Adipocyte (in vitro differentiated cells): ENCODE measurements at regions not wholly inside any gene's neighbourhood (a gene's known extent, or its start where the extent isn't known, plus 50 kb on each side); places are given as distances from the start of the nearest gene placed in this dataset.

ENCODE experiments used
- DNase-seq: peaks from one replicate; pipeline ENCODE4 v3.0.0-alpha.2; 2015; ENCODE audit warnings: low read depth
- H3K27me3 ChIP-seq: replicated peaks from 2 replicates; pipeline ENCODE4 v1.7.0; 2013; ENCODE audit warnings: mild to moderate bottlenecking, low read length, moderate library complexity; ENCODE audit not compliant: control insufficient read depth, insufficient read depth
- H3K36me3 ChIP-seq: 2 replicates; pipeline ENCODE4 v1.7.0; 2013; ENCODE audit warnings: low read length, mild to moderate bottlenecking, moderate library complexity; ENCODE audit not compliant: control insufficient read depth, insufficient read depth, severe bottlenecking
- H3K4me1 ChIP-seq: 2 replicates; pipeline ENCODE4 v1.7.0; 2013; ENCODE audit warnings: mild to moderate bottlenecking, low read length, moderate library complexity; ENCODE audit not compliant: control insufficient read depth, insufficient read depth
- H3K4me3 ChIP-seq: 2 replicates; pipeline ENCODE4 v1.7.0; 2013; ENCODE audit warnings: mild to moderate bottlenecking, low read length, moderate library complexity
- H3K9ac ChIP-seq: 2 replicates; pipeline ENCODE4 v1.7.0; 2013; ENCODE audit warnings: mild to moderate bottlenecking, low read length, moderate library complexity
- H3K9me3 ChIP-seq: 2 replicates; pipeline ENCODE4 v1.7.0; 2013; ENCODE audit warnings: mild to moderate bottlenecking, low read length, moderate library complexity; ENCODE audit not compliant: control insufficient read depth

DNA sequence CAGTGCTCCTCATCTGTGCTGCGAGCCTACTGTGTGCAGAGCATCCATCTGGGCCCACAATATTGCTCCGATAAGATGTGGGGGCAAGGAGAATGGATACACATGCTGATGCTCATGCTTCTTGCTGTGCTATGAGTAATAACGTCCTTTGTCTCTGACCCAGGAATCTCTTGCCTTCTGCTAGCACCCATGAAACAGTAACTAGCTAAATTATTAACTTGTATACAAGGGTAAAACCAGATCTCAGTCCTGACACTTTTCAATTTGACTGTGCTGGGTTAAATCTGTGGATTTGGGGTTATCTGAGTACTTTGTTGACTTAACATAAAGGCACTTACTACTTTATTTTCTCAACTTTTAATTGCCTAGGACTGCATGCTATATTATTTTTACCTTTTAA is 357.6 kb downstream of the SLC4A3 start:
- Histone ChIP-seq H3K27me3 (no peaks in the 10 kb centered on the region), H3K4me1 (peaks cover 16% of the 10 kb centered on the region), H3K36me3 (no peaks in the 10 kb centered on the region), H3K9me3 (peaks cover 8% of the 10 kb centered on the region), H3K9ac (no peak overlapping the region), H3K4me3 (no peak overlapping the region)
- DNase-seq, result no peak

DNA sequence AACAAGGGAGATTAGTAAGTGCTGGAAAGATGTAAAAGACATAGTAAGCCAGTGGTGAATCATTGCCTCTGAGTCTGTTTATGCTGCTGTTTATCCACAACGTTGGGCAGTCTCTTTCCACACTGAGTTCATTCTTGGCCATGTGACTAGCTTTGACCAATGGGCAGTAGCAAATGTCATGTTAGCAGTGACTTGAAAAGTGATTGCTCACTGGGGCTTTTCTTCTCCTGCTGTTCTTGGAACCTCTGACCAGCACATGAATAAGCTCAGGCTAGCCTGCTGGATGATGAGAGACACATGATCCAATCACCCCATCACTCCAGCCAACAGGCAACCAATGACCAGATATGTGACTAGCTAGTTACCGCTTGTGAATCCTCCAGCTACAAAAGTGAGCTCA is 360.4 kb downstream of the SLC4A3 start:
- H3K36me3 ChIP-seq, result no peaks in the 10 kb centered on the region
- DNase-seq, result peak; percentile 50
- H3K4me1 ChIP-seq, result peaks cover 16% of the 10 kb centered on the region
- H3K27me3 ChIP-seq, result no peaks in the 10 kb centered on the region
- peak overlapping the region; percentile 1 for H3K4me3 ChIP-seq
- peaks cover 8% of the 10 kb centered on the region for H3K9me3 ChIP-seq
- H3K9ac ChIP-seq, result no peak overlapping the region

DNA sequence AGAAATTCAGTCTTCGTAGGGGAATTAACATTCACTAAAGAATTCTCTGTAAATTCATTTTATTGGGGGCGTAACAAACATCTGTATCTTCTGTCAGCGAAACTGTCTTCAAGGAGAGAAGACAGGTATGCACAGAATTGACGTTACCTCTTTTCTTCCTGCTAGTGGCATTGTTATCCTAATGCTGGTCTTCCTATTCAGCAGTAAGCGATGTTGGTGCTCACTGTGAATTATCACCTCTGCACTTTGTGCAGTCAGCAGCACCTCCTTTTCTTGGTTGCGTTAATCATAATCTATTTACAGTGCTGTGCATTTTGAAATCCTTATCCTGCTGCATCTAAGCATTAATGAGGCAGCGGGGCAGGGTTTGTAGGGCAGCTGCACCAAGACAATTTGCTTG is 362.3 kb downstream of the SLC4A3 start:
- no peaks in the 10 kb centered on the region for H3K27me3 ChIP-seq
- no peak for DNase-seq
- no peak overlapping the region for H3K9ac ChIP-seq
- H3K36me3 ChIP-seq, result no peaks in the 10 kb centered on the region
- H3K4me1 ChIP-seq, result peaks cover 7% of the 10 kb centered on the region
- H3K4me3 ChIP-seq, result no peak overlapping the region
- H3K9me3 ChIP-seq, result peaks cover 8% of the 10 kb centered on the region

DNA sequence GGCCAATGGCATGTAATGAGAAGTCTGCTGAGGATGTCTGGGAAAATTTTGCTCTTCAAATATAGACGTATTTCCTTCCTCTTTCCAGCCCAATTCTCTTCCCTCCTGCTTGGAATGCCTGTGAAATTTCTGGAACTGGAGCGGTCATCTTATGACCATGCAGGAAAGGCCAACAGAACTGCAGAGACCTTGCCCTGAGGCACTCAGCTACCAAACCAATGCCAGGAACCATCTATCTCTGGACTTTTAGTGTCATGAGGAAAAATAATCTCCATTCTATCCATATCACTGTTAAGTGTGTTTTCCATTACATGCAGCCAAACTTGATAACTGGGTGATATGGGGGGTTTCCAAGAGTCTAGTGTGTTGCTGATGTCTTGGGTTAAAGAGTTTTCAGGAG is 363.7 kb downstream of the SLC4A3 start:
- no peaks in the 10 kb centered on the region for H3K27me3 ChIP-seq
- H3K9ac ChIP-seq, result no peak overlapping the region
- no peaks in the 10 kb centered on the region for H3K36me3 ChIP-seq
- no peak for DNase-seq
- peaks cover 8% of the 10 kb centered on the region for H3K9me3 ChIP-seq
- H3K4me3 ChIP-seq, result no peak overlapping the region
- H3K4me1 ChIP-seq, result peaks cover 20% of the 10 kb centered on the region

DNA sequence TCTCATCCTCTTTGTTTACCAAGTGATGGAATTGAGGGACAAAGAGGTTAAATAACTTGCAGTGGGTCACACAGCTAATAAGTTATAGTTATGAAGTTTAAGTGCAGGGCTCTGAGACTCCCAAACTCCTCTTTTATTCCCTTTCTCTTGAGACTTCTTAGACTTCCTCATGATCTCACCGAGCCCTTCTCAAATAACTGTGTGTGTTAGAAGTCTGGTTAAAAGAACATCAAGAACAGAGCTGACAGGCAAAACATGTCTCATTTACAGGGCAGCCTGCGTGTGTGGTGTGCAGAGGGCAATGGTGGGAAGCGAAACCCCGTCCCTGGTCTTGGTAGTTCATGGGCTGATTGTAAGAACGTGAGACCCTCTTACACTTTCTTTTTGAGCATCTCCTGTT is 368.0 kb downstream of the SLC4A3 start:
- Histone ChIP-seq H3K36me3 (no peaks in the 10 kb centered on the region), H3K9me3 (no peaks in the 10 kb centered on the region), H3K4me3 (no peak overlapping the region), H3K9ac (no peak overlapping the region), H3K4me1 (peaks cover 26% of the 10 kb centered on the region), H3K27me3 (no peaks in the 10 kb centered on the region)
- DNase-seq, result no peak

DNA sequence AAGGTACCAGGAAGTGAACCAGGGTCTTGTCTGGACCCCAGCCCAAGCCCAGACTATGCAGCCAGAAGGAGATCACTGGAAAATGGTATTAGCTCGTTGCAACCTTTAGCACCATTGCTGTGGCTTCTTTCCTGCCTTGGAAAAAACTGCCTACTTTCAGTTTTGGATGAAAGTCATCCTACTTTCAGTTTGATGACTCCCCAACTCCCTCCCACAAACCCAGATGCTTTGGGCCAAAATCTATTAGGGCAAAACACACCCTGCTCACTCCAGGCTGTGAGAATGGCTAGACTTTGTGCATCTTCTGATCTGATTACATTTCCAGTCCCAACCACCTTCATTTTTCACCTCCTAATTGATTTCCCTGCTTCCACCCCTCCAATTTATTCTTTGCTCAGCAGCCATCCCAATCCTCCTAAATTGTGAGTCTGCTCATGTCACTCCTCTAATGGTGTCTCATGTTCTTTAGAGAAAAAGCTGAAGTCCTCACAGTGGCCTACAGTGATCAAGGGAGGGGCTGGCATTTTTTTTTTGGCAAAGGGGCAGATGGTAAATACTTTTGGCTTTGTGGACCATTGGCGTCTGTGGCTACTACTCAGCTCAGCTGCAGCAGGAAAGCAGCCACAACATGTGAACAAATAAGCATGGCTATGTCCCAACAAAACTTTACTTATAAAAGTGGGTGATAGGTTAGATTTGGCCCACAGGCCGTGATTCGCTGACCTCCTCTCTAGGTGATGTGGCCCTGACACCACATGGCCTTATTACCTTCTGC is 368.7 kb downstream of the SLC4A3 start:
- Histone ChIP-seq H3K27me3 (no peaks in the 10 kb centered on the region), H3K4me3 (no peak overlapping the region)

DNA sequence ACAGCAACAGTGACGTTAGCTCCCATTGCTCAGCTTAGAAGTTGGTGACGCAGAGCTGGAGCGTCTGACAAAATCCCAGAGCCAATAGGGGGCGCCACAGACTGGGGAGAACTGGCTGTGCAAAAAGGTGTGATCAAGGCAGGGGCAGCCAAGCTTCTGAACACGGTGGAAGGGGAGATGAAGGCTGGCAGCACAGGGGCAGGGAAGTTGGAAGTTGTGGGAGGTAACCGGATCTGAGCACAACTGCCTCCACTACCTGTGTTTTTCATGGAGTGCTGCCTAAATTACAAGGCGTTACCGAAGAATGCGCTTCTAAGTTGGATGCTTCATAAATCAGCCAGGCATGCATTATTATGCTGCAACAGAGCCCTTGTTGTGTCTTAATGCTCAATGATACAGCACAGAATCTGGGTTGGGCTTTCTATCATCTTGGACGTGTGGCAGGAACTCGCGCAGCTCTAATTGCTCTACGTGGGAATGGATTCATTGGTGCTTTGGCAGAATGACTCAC is 370.0 kb downstream of the SLC4A3 start:
- no peaks in the 10 kb centered on the region for H3K27me3 ChIP-seq
- peak; percentile 63 for DNase-seq
- no peak overlapping the region for H3K4me3 ChIP-seq
- no peaks in the 10 kb centered on the region for H3K36me3 ChIP-seq
- H3K4me1 ChIP-seq, result peaks cover 41% of the 10 kb centered on the region
- H3K9me3 ChIP-seq, result no peaks in the 10 kb centered on the region
- H3K9ac ChIP-seq, result no peak overlapping the region

More for the DNA sequence above, 368.7 kb downstream of the SLC4A3 start:
- no peaks in the 10 kb centered on the region for H3K9me3 ChIP-seq
- no peak overlapping the region for H3K9ac ChIP-seq
- no peak for DNase-seq
- H3K4me1 ChIP-seq, result peaks cover 31% of the 10 kb centered on the region
- H3K36me3 ChIP-seq, result no peaks in the 10 kb centered on the region

DNA sequence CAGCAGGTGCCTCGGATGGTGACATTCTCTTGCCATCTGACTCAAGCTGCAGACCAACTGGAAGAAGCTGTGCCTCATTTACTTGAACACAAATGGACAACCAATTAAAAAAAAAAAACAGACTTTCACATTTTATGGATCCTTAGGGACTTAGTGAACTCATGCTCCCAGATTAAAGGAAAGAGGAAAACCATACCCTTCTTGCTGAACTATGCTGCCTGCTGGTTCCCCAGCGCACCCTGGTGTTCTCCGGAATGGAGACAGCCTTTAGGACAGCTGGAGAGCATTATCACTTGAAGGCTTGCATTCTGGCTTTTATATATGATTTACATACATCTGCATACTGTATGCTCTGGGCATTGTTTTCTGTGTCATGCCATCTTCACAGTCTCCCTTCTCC is 370.7 kb downstream of the SLC4A3 start:
- DNase-seq, result no peak
- H3K9ac ChIP-seq, result no peak overlapping the region
- H3K9me3 ChIP-seq, result no peaks in the 10 kb centered on the region
- H3K4me3 ChIP-seq, result no peak overlapping the region
- no peaks in the 10 kb centered on the region for H3K36me3 ChIP-seq
- H3K4me1 ChIP-seq, result peaks cover 41% of the 10 kb centered on the region
- H3K27me3 ChIP-seq, result no peaks in the 10 kb centered on the region

DNA sequence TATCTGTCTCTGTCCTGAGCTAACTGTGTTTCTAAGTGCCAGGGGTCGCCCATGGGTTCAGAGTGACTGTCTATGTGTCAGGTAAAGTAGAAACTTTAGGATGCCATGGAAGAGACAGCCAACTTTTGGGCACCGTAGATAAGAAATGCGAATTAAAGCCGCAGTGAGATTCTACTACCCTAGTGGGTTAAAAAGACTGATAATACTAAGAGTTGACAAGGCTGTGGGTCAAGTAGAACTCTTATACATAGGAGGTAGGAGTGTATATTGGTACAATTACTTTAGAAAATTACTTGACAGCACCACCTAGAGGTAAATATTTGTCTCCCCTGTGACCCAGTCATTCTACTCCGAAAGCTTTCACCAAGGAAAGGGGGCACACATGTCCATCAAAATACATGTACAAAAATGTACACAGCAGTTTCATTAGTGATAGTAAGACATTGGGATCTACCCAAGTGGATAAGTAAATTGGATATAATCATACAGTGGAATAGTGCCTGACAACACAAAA is 371.3 kb downstream of the SLC4A3 start:
- Histone ChIP-seq H3K36me3 (no peaks in the 10 kb centered on the region), H3K4me3 (no peak overlapping the region), H3K9me3 (no peaks in the 10 kb centered on the region), H3K27me3 (no peaks in the 10 kb centered on the region), H3K9ac (no peak overlapping the region), H3K4me1 (peaks cover 41% of the 10 kb centered on the region)
- no peak for DNase-seq

DNA sequence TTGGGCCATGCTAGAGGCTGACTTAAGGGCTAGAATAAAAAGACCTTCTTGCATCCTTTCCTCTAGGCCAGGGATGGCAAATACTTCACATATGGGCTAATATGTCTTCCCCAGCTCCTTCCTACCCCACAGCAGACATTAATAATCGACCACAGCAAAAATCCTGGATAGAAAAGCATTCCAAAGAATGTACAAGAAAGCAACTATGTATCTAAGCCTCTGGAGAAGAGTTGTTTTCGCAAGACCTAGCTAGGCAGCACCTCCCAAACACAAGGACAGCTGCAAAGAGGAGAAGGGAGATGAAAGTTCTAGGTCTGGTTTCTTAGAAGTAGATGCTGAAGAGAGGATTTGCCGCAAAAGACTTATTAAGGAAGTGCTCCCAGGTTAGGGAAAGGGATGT is 372.6 kb downstream of the SLC4A3 start:
- Histone ChIP-seq H3K4me3 (peak overlapping the region; percentile 13), H3K9me3 (no peaks in the 10 kb centered on the region), H3K4me1 (peaks cover 38% of the 10 kb centered on the region), H3K36me3 (no peaks in the 10 kb centered on the region), H3K9ac (no peak overlapping the region), H3K27me3 (no peaks in the 10 kb centered on the region)
- DNase-seq, result no peak

DNA sequence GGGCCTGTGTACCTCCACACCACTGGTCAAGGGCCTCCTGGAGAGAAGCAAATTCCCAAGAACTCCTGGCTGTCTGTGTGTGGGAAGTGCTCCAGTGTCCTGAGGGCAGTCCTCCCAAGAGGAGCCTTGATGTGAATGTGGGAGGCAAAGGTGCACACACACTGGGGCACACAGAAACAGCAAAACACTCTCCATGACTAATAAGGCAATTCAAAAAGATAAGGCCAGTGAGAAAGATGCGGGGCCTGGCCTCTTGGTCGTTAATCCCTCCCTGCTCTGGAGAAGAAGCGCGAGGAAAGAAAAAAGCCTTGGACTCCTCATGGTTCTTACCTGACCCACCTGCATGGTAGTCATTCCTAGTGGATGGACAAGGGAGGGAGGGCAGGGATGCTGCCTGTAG is 373.2 kb downstream of the SLC4A3 start:
- Histone ChIP-seq H3K9me3 (no peaks in the 10 kb centered on the region), H3K4me1 (peaks cover 33% of the 10 kb centered on the region), H3K4me3 (peak overlapping the region; percentile 13), H3K36me3 (no peaks in the 10 kb centered on the region), H3K27me3 (no peaks in the 10 kb centered on the region), H3K9ac (no peak overlapping the region)
- DNase-seq, result no peak
